Neural progenitor cell (in vitro differentiated cells): ENCODE measurements at regions not wholly inside any gene's neighbourhood (a gene's known extent, or its start where the extent isn't known, plus 50 kb on each side); places are given as distances from the start of the nearest gene placed in this dataset.

Experiments used
- CTCF ChIP-seq: fragments of 200-600 bp; sonication (generic); IDR thresholded peaks from 2 replicates; pipeline ENCODE4 v1.5.1; 2017; ENCODE audit warnings: antibody characterized with exemption, mild to moderate bottlenecking
- EZH2 ChIP-seq: fragments of 200-600 bp; sonication (generic); IDR thresholded peaks from 2 replicates; pipeline ENCODE4 v1.6.1; 2017; ENCODE audit warnings: antibody characterized with exemption, mild to moderate bottlenecking, moderate library complexity
- EZH2phosphoT487 ChIP-seq: fragments of 200-600 bp; sonication (generic); IDR thresholded peaks from 2 replicates; pipeline ENCODE4 v1.6.1; 2017; ENCODE audit warnings: antibody characterized with exemption

GRCh38 chr3:168384990-168385389 lies 289.3 kb upstream of the GOLIM4 start:
- TF ChIP-seq CTCF (no peak), EZH2 (no peak), EZH2phosphoT487 (no peak)
